Breast epithelium (tissue), 3 donors: ENCODE measurements at regions not wholly inside any gene's neighbourhood (a gene's known extent, or its start where the extent isn't known, plus 50 kb on each side); places are given as distances from the start of the nearest gene placed in this dataset.

Experiments used
- CTCF ChIP-seq, 3 donors: fragments of 450-650 bp; IDR thresholded peaks; one replicate each; pipeline ENCODE4 v1.5.1; 2016 to 2017; ENCODE audit warnings: antibody characterized with exemption in 3 of 3, mild to moderate bottlenecking in 3 of 3, moderate library complexity in 3 of 3
- POLR2AphosphoS5 ChIP-seq, 3 donors: sonication (generic); formaldehyde crosslinking; IDR thresholded peaks; one replicate each; pipeline ENCODE4 v1.6.1; 2017; ENCODE audit warnings: antibody characterized with exemption in 3 of 3

- TF ChIP-seq CTCF (IDR thresholded peaks at IDR 0.05) (no peak), POLR2AphosphoS5 (IDR thresholded peaks at IDR 0.05) (no peak)
These were observed 152.1 kb upstream of the PPP1R2C start for GRCh38 chrX:42930071-42930470.
